Mucosa of descending colon (tissue), 3 donors: ENCODE measurements at regions not wholly inside any gene's neighbourhood (a gene's known extent, or its start where the extent isn't known, plus 50 kb on each side); places are given as distances from the start of the nearest gene placed in this dataset.

Experiments used
- ATAC-seq: fragments of 200-7000 bp; cut with Tn5 transposase; one replicate; pipeline ENCODE4 v1.9.1; 2020; ENCODE audit warnings: mild to moderate bottlenecking, moderate library complexity
- DNase-seq, 3 donors: peaks; one replicate each; pipeline ENCODE4 v3.0.0-alpha.2; 2020
- H3K36me3 ChIP-seq: fragments of 200-600 bp; one replicate; pipeline ENCODE4 v1.8.0; 2021; ENCODE audit warnings: low read depth, mild to moderate bottlenecking
- H3K4me1 ChIP-seq: fragments of 200-600 bp; one replicate; pipeline ENCODE4 v1.8.0; 2021; ENCODE audit warnings: low read depth, mild to moderate bottlenecking
- H3K4me3 ChIP-seq: fragments of 200-600 bp; one replicate; pipeline ENCODE4 v1.8.0; 2021; ENCODE audit warnings: mild to moderate bottlenecking
- H3K9me3 ChIP-seq: fragments of 200-600 bp; one replicate; pipeline ENCODE4 v1.8.0; 2021; ENCODE audit warnings: mild to moderate bottlenecking
- CTCF ChIP-seq: fragments of 200-600 bp; IDR thresholded peaks from one replicate; pipeline ENCODE4 v1.8.0; 2022; ENCODE audit warnings: antibody characterized with exemption, mild to moderate bottlenecking
- intact Hi-C, 2 donors: fragments of 100-400 bp; cut with DNase I in 1 of 2; cut with micrococcal nuclease in 1 of 2; formaldehyde crosslinking; loops; one replicate each; pipeline versions ENCODE4 v1.11.0 to v1.11.1; 2022; cut with DNase I, micrococcal nuclease
- donor health status: DM: no; HTN: no; CAD: no; lungs with moderate emphysema.
- donor health status: DM: no; HTN: no; CAD: no.
- donor health status: DM: no; HTN: yes; CAD: no.

GRCh38 chr5:42321785-42322184 lies 101.5 kb upstream of the GHR start:
- no peak for DNase-seq
- Histone ChIP-seq H3K4me3 (no peak overlapping the region), H3K36me3 (no peaks in the 10 kb centered on the region), H3K4me1 (no peaks in the 10 kb centered on the region), H3K9me3 (peaks cover 19% of the 10 kb centered on the region)
- no peak for TF ChIP-seq CTCF
- intact Hi-C loops: no loop called here
- ATAC-seq: no peak

- DNase-seq (no peak), ATAC-seq (no peak)
- intact Hi-C loops: no loop called here
- no peak for TF ChIP-seq CTCF
- no peaks in the 10 kb centered on the region for H3K9me3 ChIP-seq
- no peaks in the 10 kb centered on the region for H3K4me1 ChIP-seq
- H3K36me3 ChIP-seq: no peaks in the 10 kb centered on the region
- no peak overlapping the region for H3K4me3 ChIP-seq
Observed at GRCh38 chr5:42337143-42337542, 86.1 kb upstream of the GHR start.

DNA sequence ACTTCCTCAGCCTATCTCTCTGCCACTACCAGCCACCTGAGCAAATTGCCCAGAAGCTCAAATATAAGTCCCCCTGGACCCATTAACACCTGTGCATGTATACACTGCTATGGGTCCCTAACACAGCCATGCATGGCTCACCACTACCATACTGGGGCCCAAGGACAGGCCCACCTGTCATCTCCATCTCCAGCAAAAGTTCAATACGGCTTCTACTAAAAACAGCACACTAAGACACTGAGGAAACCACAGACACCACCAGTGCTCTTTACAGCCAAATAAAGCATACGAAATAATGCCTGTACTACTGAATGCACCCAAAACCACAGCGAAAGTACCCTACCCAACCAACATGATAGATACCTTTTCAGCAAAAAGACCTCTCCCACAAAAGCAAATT lies 85.6 kb upstream of the GHR start:
- H3K4me3 ChIP-seq: no peak overlapping the region
- H3K4me1 ChIP-seq: no peaks in the 10 kb centered on the region
- no peak for DNase-seq
- no peak for ATAC-seq
- TF ChIP-seq CTCF: no peak
- intact Hi-C loops: no loop called here
- no peaks in the 10 kb centered on the region for H3K36me3 ChIP-seq
- H3K9me3 ChIP-seq: no peaks in the 10 kb centered on the region

DNA sequence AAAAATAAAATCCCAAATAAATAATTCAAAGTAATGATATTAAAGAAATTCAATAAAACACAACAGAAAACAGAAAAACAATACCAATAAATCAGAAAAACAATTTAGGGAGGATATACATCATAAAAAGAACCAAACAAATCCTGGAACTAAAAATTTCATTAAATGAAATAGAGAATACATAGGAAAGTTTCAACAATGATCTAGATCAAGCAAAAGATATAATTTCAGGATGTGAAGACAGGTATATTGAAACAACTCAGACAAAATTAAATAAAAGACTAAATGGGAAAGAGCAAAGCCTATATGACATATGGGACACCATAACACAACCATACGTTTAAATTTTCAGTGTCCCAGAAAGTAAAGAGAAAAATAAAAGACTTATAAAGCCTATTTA lies 85.1 kb upstream of the GHR start:
- intact Hi-C loops: no loop called here
- H3K4me1 ChIP-seq: no peaks in the 10 kb centered on the region
- no peaks in the 10 kb centered on the region for H3K36me3 ChIP-seq
- ATAC-seq: no peak
- no peak for DNase-seq
- H3K9me3 ChIP-seq: no peaks in the 10 kb centered on the region
- H3K4me3 ChIP-seq: no peak overlapping the region
- TF ChIP-seq CTCF: no peak

DNA sequence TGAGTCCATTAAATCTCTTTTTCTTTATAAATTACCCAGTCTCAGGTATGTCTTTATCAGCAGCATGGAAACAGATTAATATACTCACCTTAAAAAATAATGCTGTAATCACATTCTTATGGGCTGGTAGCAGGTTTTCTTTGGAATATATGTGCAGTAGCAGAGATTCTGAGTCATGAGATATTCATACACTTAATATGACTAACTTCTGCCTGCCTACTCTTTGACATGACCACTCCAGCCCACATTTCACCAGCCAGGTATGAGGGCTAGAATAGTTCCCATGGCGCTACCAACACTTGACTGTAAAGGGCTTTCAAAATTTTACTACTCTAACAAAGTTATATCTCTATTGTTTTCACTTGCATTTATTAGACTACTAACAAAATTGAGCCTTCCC lies 74.1 kb upstream of the GHR start:
- H3K9me3 ChIP-seq: peaks cover 4% of the 10 kb centered on the region
- intact Hi-C loops: no loop called here
- ATAC-seq (no peak), DNase-seq (no peak)
- no peak for TF ChIP-seq CTCF
- no peak overlapping the region for H3K4me3 ChIP-seq
- H3K36me3 ChIP-seq: no peaks in the 10 kb centered on the region
- H3K4me1 ChIP-seq: no peaks in the 10 kb centered on the region

- no peak for TF ChIP-seq CTCF
Observed at GRCh38 chr5:42351956-42352355, 71.3 kb upstream of the GHR start.

More at GRCh38 chr5:42351956-42352355, 71.3 kb upstream of the GHR start:
- intact Hi-C loops: no loop called here
- no peak for ATAC-seq
- H3K36me3 ChIP-seq: no peaks in the 10 kb centered on the region
- peaks cover 4% of the 10 kb centered on the region for H3K9me3 ChIP-seq
- no peaks in the 10 kb centered on the region for H3K4me1 ChIP-seq
- DNase-seq: no peak
- no peak overlapping the region for H3K4me3 ChIP-seq
